Right lobe of liver (tissue), 4 donors: ENCODE measurements at regions not wholly inside any gene's neighbourhood (a gene's known extent, or its start where the extent isn't known, plus 50 kb on each side); places are given as distances from the start of the nearest gene placed in this dataset.

ENCODE experiments used
- POLR2A ChIP-seq: fragments of 450-650 bp; IDR thresholded peaks from one replicate; pipeline ENCODE4 v1.6.1; 2017; ENCODE audit warnings: antibody characterized with exemption, mild to moderate bottlenecking
- TF ChIP-seq, protein P1 (sequence below), 4 donors: fragments of 200-600 bp in 3 of 4; fragments of 450-650 bp in 1 of 4; IDR thresholded peaks; one replicate each; pipeline versions ENCODE4 v1.5.1 to v1.8.0; 2016 to 2022; ENCODE audit warnings: antibody characterized with exemption in 4 of 4, mild to moderate bottlenecking in 2 of 4
- donor health status: DM: no; HTN: no; CAD: no.
- donor health status: DM: no; HTN: no; CAD: no.
- donor health status: DM: no; HTN: yes; CAD: no.

DNA sequence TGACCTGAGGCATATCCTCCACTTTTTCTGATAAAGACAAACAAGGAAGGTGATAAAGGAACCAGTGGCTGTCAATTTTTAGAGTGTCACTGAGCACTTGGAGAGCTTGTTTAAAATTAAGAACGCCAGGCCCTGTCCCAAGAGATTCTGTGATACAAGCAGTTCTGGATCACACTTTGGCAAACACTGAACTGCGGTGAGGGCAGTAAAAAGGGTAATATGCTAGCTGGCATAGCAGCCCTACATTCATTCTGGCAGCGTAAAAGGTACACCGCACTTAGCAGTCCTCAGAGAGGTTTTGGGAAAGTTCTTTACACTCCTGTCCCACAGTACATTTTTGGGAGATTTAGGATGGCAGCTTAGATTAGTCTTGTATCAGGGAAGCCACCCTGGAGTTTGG is 101.3 kb upstream of the CCDC150 start:
- TF ChIP-seq, protein P1, sequence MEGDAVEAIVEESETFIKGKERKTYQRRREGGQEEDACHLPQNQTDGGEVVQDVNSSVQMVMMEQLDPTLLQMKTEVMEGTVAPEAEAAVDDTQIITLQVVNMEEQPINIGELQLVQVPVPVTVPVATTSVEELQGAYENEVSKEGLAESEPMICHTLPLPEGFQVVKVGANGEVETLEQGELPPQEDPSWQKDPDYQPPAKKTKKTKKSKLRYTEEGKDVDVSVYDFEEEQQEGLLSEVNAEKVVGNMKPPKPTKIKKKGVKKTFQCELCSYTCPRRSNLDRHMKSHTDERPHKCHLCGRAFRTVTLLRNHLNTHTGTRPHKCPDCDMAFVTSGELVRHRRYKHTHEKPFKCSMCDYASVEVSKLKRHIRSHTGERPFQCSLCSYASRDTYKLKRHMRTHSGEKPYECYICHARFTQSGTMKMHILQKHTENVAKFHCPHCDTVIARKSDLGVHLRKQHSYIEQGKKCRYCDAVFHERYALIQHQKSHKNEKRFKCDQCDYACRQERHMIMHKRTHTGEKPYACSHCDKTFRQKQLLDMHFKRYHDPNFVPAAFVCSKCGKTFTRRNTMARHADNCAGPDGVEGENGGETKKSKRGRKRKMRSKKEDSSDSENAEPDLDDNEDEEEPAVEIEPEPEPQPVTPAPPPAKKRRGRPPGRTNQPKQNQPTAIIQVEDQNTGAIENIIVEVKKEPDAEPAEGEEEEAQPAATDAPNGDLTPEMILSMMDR (IDR thresholded peaks at IDR 0.05), result no peak
- no peak for TF ChIP-seq POLR2A
